ENCODE measurements at regions not wholly inside any gene's neighbourhood (a gene's known extent, or its start where the extent isn't known, plus 50 kb on each side); places are given as distances from the start of the nearest gene placed in this dataset.

DNA sequence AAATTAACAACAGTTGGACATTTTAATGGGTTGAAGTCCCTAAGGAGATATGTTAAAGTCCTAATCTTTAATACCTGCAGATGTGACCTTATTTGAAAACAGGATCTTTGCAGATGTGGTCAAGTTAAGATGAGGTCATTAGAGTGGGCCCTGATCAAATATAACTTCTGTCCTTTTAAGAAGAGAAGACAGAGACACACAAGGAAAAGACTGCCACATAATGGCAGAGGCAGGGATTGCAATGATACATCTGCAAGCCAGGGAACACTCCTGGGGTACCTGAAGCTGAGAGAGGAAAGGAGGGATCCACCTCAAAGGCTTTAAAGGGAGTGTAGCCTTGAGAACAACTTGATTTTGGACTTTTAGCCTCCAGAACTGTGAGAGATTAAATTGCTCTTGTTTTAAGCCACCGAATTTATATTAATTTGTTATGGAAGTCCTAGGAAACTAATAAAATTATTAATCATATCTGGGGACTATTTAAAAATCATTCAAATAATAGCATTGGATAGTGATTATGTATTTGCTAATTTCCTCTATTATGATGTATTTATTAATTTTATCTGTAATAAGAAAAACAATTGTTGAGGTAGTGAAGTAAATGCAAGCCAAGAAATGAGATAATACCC is 700.0 kb upstream of the PCDH15 start:
- peak; percentile 53 for DNase-seq (ENCODE audit: low spot score)

DNA sequence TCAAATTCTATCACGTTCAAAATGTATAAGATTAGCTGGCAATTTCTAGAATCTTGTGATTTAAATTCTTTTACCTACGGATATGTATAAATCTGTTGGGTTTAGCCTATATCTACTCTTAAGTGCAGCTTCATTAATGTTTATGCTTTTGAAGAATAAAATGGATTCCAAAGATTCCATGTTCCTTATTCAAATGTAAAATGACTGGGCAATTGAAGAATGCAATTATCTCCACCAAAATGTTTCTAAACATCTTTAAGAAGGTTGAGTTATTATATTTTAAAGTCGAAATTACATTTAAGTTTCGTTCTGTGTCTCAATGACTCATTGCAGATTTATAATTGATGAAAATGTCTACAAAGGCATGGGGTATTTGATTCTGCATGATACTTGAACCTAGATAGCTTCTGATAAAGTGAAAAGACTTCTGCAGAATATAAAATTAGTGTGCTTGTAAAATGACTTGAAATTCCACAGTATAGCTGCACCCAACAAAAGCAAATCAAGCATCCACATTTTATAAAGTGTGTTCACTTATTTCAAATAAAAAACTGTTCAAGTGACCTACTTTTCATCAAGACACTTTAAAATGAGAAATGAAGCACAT is 697.0 kb upstream of the PCDH15 start:
- DNase-seq (ENCODE audit: low spot score): no peak

GRCh38 chr10:55495555-55495954 is 694.5 kb upstream of the PCDH15 start:
- DNase-seq (ENCODE audit: low spot score): no peak

DNA sequence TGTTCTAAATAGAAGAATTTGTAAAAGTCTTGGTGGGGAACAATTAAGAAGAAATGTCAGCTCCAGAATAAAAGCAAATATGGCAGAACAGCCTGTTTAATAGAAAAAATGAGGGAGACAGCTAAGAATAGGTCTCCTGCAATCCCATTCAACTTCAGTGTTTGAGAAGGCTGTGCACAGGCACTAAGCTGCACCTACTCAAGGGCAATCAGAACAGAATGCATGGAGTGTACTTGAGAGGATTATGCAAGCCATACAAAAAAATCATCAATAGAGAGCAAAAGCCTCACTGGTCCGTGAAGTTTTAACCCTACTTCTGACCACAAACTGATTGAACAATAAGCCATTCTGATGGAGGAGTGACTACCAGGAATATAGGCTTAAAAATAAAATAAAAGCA is 690.7 kb upstream of the PCDH15 start:
- no peak for DNase-seq (ENCODE audit: low spot score)

DNA sequence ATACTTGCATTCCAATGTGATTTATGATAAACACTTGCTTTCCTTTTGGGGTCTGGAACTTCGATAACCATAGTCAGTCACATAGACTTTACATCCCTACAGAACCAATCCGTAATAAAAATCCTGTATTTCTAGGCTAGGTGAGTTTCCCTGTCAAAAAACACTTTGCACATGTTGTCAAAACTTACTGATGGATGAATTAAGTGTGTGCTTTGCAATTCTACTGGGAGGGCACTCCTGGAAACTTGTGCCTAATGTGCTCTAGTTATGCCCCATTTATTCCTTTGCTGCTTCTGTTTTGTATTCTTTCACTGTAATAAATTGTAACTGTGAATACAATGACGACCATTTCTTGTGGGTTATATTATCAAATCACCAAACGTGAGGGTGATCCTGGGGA is 684.8 kb upstream of the PCDH15 start:
- DNase-seq (ENCODE audit: low spot score): no peak

DNA sequence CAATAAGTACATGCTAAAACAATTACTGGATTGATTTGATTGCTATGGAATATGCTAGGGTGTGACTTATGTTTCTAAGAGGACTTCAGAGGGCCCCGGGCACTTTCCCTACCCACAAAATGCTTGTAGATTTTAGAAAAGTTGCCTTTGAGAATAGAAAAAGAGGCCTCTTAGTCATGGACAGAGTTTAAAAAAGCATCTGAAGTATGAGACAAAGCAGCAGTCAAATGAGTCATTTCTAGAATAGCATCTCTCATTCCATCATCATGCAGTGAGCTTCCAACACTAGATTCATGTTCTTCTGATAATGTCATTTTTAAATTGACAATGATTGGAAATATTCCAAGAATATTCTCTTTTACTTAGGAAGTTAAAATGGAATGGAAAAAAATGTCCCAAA is 675.1 kb upstream of the PCDH15 start:
- DNase-seq (ENCODE audit: low spot score): no peak

DNA sequence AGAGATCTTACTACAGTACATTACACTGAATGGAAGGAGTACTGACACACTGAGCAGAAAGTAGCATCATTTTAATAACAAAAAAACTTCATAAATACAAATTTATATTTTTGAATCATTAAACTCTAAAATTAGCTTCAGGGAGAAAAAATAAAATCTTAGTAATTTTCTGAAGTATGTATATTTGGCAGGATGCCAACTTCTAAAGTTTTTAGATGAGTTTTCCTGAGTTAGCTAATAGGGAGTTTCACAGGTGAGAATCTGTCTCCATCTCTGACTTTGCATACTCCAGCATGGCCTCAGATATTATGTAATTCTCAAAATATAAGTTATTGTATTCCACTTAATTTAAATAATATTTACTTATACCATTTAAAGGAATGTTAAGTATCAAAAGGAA is 673.2 kb upstream of the PCDH15 start:
- DNase-seq (ENCODE audit: low spot score): no peak

- DNase-seq (ENCODE audit: low spot score): no peak
Measured at GRCh38 chr10:55470840-55471239, 669.8 kb upstream of the PCDH15 start.

- DNase-seq (ENCODE audit: low spot score): no peak
Measured at GRCh38 chr10:55466806-55467504, 665.9 kb upstream of the PCDH15 start.

- DNase-seq (ENCODE audit: low spot score): no peak
Measured at GRCh38 chr10:55464083-55464482, 663.1 kb upstream of the PCDH15 start.

- DNase-seq (ENCODE audit: low spot score): no peak
Measured at GRCh38 chr10:55460008-55460407, 659.0 kb upstream of the PCDH15 start.

DNA sequence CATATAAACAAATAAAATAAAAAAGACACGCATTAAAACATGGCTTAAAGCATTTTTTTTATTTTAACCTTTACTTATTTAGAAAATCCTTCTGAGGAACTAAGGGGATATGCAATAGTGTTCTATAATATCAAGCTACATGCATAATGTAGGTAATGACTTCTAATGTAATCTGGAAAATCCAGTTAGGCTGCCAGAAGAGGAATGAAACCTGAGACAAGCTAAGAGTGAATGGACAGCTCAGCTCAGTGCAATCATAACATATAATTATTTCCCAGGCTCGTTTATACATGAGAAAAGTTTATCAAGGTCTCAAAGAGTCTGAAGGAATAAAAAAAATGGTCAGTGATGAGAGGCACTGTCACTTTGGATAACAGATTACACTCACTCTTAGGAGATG is 649.0 kb upstream of the PCDH15 start:
- DNase-seq (ENCODE audit: low spot score): no peak

DNA sequence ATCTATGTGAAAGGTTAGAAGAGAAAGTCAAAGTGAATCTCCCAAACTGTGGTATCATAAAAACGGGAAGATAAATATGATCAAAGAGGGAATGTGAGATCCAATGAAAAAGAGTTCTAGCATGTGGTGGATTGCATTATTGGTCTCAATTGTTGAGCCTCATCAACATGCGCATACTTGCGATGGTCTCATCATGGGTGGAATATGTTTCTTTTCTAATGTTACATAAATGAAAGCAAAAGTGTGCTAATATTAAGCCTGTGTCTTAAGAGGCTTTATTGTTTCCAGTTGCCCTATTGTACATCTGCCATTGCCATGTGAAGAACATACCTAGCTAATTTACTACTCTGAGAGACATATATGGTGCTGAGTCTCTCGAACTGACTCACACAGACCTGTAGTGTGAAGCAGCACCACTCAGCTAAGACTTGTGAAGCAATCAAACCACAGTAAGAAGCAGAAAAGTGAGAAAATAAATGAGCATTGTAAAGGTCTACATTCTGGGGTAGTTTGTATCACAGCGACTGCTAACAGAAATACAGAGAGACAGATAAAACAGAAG is 645.5 kb upstream of the PCDH15 start:
- no peak for DNase-seq (ENCODE audit: low spot score)

DNA sequence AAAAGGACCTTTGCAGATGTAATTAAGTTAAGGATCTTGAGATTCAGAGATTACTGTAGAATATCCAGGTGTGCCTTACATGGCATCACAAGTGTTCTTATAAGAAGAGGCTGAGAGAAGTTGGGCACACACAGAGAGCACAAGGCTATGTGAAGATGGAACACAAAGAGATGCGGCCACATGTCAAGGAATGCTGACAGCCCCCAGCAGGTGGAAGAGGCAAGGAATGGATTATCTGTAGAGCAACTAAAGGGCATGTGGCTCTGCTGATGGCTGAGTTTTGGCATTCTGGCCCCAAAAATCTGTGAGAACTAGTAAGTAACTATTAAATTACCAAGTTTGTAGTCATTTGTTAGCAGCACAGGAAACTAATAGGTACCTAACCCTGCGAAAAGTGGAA is 640.7 kb upstream of the PCDH15 start:
- DNase-seq (ENCODE audit: low spot score): no peak

DNA sequence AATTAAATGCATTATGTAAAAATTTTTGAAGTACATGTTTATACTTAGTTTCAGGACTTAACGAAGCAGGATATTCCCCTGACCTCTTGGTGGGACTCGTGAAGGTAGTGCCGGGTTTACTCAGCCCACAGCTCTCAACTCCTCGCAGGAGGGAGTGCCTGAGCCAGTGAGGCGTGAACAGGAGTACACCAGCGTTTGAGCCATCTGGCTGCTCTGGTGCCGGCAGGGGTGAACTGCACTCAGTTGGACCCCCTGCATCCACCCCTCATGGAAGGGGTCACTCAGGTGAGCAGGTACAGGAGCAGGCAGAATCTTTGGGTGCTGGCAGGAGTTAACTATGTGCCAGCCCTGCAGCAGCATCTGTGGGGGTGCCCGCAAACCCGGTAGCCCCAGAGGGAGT is 625.1 kb upstream of the PCDH15 start:
- no peak for DNase-seq (ENCODE audit: low spot score)

DNA sequence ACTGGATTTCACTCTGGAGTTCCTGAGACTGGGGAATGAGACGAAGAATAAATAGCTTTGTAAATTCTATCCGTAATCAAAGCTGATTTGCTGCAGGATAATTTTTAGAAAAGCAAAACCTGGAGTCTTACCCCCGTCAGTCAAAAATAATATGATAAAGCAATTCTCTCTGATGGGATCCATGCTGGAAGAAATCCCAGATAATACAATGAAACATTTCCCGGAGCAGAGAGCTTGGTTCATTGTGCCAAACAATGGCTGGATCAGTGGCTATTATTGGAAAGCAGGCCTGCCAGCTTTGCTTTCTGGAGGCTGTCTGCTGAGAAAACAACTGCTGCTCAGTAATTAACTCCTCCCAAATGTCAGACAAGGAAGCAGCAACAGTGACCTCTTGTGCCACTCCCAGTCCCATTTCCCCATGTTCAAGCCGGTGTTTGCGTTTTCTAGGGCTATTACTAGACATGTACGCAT is 609.4 kb upstream of the PCDH15 start:
- DNase-seq (ENCODE audit: low spot score): peak; percentile 3

- DNase-seq (ENCODE audit: low spot score): no peak
Measured at GRCh38 chr10:55404094-55404493, 603.1 kb upstream of the PCDH15 start.

- DNase-seq (ENCODE audit: low spot score): peak; percentile 33
Measured at GRCh38 chr10:55400075-55400849, 599.2 kb upstream of the PCDH15 start.

DNA sequence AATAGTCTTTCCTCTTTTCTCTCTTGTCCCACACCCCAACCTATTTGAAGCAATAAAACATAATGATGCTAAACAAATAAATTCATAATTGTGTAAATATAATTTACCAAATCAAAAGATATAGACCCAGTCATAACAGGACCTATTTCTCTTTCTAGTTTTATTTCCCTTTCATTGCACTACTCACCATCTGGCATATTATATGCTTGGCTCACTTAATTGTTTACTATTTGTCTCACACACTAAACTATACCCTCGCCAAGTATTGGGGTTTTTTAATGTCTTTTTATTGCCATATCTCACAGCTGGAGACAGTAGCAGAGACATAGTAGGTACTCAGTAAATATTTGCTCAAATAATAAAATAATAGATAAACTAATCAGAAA is 597.5 kb upstream of the PCDH15 start:
- no peak for DNase-seq (ENCODE audit: low spot score)

GRCh38 chr10:55397777-55398496 is 596.9 kb upstream of the PCDH15 start:
- no peak for DNase-seq (ENCODE audit: low spot score)

- no peak for DNase-seq (ENCODE audit: low spot score)
Measured at GRCh38 chr10:55378196-55378595, 577.2 kb upstream of the PCDH15 start.

DNA sequence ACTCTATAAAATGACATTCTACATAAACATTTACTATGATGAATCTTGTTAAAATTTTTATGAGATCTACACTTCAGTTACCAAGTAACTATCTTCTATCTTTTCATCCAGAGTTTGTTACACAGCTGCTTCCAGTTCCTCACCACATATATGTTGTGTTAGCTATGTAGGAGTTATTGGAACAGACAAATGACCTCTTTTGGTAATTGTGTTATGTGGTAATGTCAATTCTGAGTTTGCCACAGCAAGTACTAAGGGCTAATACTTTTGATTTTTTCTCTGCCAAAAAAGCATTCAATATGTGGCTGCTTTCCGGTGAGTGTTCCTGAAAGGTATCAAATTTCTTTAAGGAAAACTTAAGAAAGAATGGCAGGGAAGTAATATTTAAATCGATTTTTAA is 573.9 kb upstream of the PCDH15 start:
- no peak for DNase-seq (ENCODE audit: low spot score)

Data from H4 (cell line).